ENCODE measurements at regions not wholly inside any gene's neighbourhood (a gene's known extent, or its start where the extent isn't known, plus 50 kb on each side); places are given as distances from the start of the nearest gene placed in this dataset.

GRCh38 chr3:135758961-135759360 is 206.6 kb upstream of the PPP2R3A start:
- TF ChIP-seq TAF1 (IDR thresholded peaks at IDR 0.05; ENCODE audit: low read depth) (no peak), CTCF (IDR thresholded peaks at IDR 0.05; ENCODE audit: poor library complexity, severe bottlenecking) (no peak), POLR2AphosphoS5 (IDR thresholded peaks at IDR 0.05) (no peak), EP300 (conservative IDR thresholded peaks at IDR 0.05; ENCODE audit: poor library complexity, severe bottlenecking) (no peak), EZH2 (IDR thresholded peaks at IDR 0.05; ENCODE audit: borderline replicate concordance, insufficient read depth, low read length, poor library complexity, severe bottlenecking) (no peak), MXI1 (conservative IDR thresholded peaks at IDR 0.05; ENCODE audit: poor library complexity, severe bottlenecking) (no peak)

All from neural cell (in vitro differentiated cells).